OCI-LY3 (cell line): ENCODE measurements at regions not wholly inside any gene's neighbourhood (a gene's known extent, or its start where the extent isn't known, plus 50 kb on each side); places are given as distances from the start of the nearest gene placed in this dataset.

Experiments used
- H2AFZ ChIP-seq: fragments of 200-600, 300-600 bp; shearing (Covaris generic); 2 replicates; pipeline ENCODE4 v1.6.0; 2014; ENCODE audit warnings: antibody characterized with exemption, low read depth, low read length
- H3K27ac ChIP-seq: fragments of 200-600, 300-600 bp; sonication (generic); 2 replicates; pipeline ENCODE4 v1.5.1; 2014; ENCODE audit warnings: mild to moderate bottlenecking, low read length, moderate library complexity, mixed read lengths
- H3K27me3 ChIP-seq: fragments of 200-600, 300-600 bp; sonication (generic); 2 replicates; pipeline ENCODE4 v1.6.1; 2014; ENCODE audit warnings: low read depth, low read length, mixed read lengths
- H3K36me3 ChIP-seq: fragments of 200-600, 300-600 bp; sonication (generic); replicated peaks from 2 replicates; pipeline ENCODE3; 2014; ENCODE audit warnings: low read depth, low read length, mixed read lengths
- H3K4me1 ChIP-seq: fragments of 300-600, 200-600 bp; sonication (generic); 2 replicates; pipeline ENCODE4 v1.6.1; 2014; ENCODE audit warnings: low read length, mixed read lengths
- H3K4me2 ChIP-seq: fragments of 200-600, 300-600 bp; sonication (generic); 2 replicates; pipeline ENCODE4 v1.6.1; 2014; ENCODE audit warnings: low read length, mixed read lengths
- H3K4me3 ChIP-seq: fragments of 300-600, 200-600 bp; sonication (generic); 2 replicates; pipeline ENCODE4 v1.5.1; 2014; ENCODE audit warnings: antibody characterized with exemption, mild to moderate bottlenecking, low read length, moderate library complexity
- H3K79me2 ChIP-seq: fragments of 300-600, 200-600 bp; shearing (Covaris generic); 2 replicates; pipeline ENCODE4 v1.6.1; 2014; ENCODE audit warnings: mild to moderate bottlenecking, low read length, mixed read lengths
- H3K9ac ChIP-seq: fragments of 300-600, 200-600 bp; shearing (Covaris generic); 2 replicates; pipeline ENCODE4 v1.6.0; 2014; ENCODE audit warnings: mild to moderate bottlenecking, low read length, moderate library complexity
- H3K9me3 ChIP-seq: fragments of 200-600, 300-600 bp; shearing (Covaris generic); 2 replicates; pipeline ENCODE4 v1.6.1; 2014; ENCODE audit warnings: low read length, mixed read lengths; ENCODE audit not compliant: insufficient read depth
- H4K20me1 ChIP-seq: fragments of 200-600, 300-600 bp; sonication (generic); 2 replicates; pipeline ENCODE4 v1.6.1; 2016; ENCODE audit warnings: low read length, mixed read lengths; ENCODE audit not compliant: insufficient read depth
- EZH2phosphoT487 ChIP-seq: fragments of 200-600 bp; shearing (Covaris generic); IDR thresholded peaks from 2 replicates; pipeline ENCODE4 v1.6.1; 2018; ENCODE audit warnings: antibody characterized with exemption, mixed run types, low read depth
- TF ChIP-seq, protein P1 (sequence below): fragments of 200-600, 300-600 bp; sonication (generic); IDR thresholded peaks from 2 replicates; pipeline ENCODE4 v1.5.1; 2014; ENCODE audit warnings: antibody characterized with exemption, low read length, low read depth

DNA sequence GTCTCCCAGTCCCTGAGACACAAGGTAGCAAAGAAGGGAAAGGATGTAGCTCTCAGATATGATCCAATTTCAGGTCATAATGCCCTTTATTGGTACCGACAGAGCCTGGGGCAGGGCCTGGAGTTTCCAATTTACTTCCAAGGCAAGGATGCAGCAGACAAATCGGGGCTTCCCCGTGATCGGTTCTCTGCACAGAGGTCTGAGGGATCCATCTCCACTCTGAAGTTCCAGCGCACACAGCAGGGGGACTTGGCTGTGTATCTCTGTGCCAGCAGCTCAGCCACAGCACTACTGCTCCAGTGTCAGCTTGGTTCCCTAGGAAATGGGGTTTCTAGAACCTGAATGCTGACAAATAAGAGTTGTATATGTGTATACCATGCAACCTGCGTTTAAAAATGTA, 74.6 kb upstream of the PRSS58 start:
- no peaks in the 10 kb centered on the region for H3K4me1 ChIP-seq
- no peak overlapping the region for H3K27ac ChIP-seq
- H3K36me3 ChIP-seq = no peaks in the 10 kb centered on the region
- H3K9me3 ChIP-seq = no peaks in the 10 kb centered on the region
- H3K4me2 ChIP-seq = no peak overlapping the region
- H3K79me2 ChIP-seq = no peaks in the 10 kb centered on the region
- H3K4me3 ChIP-seq = no peak overlapping the region
- no peaks in the 10 kb centered on the region for H4K20me1 ChIP-seq
- TF ChIP-seq, protein P1, sequence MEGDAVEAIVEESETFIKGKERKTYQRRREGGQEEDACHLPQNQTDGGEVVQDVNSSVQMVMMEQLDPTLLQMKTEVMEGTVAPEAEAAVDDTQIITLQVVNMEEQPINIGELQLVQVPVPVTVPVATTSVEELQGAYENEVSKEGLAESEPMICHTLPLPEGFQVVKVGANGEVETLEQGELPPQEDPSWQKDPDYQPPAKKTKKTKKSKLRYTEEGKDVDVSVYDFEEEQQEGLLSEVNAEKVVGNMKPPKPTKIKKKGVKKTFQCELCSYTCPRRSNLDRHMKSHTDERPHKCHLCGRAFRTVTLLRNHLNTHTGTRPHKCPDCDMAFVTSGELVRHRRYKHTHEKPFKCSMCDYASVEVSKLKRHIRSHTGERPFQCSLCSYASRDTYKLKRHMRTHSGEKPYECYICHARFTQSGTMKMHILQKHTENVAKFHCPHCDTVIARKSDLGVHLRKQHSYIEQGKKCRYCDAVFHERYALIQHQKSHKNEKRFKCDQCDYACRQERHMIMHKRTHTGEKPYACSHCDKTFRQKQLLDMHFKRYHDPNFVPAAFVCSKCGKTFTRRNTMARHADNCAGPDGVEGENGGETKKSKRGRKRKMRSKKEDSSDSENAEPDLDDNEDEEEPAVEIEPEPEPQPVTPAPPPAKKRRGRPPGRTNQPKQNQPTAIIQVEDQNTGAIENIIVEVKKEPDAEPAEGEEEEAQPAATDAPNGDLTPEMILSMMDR = no peak
- TF ChIP-seq EZH2phosphoT487 = no peak
- H3K27me3 ChIP-seq = peaks cover 51% of the 10 kb centered on the region
- H2AFZ ChIP-seq = no peak overlapping the region
- H3K9ac ChIP-seq = no peak overlapping the region

DNA sequence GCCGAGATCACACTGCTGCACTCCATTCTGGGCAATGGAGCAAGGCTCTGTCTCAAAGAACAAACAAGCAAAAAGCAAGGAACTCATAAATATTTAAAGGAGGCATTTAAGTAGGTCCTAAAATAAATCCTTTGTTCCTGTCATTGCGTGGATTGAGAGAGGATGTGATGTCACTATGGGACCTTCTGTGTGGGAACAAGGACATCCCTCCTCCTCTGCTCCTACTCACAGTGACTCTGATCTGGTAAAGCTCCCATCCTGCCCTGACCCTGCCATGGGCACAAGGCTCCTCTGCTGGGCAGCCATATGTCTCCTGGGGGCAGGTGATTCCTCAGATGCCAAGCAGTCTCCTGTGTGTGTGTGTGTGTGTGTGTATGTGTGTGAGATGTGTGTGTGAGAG, 74.1 kb upstream of the PRSS58 start:
- no peaks in the 10 kb centered on the region for H3K36me3 ChIP-seq
- no peak overlapping the region for H3K27ac ChIP-seq
- no peaks in the 10 kb centered on the region for H3K79me2 ChIP-seq
- no peaks in the 10 kb centered on the region for H3K4me1 ChIP-seq
- peaks cover 47% of the 10 kb centered on the region for H3K27me3 ChIP-seq
- TF ChIP-seq, protein P1 = no peak
- no peak for TF ChIP-seq EZH2phosphoT487
- no peak overlapping the region for H3K4me3 ChIP-seq
- no peak overlapping the region for H3K4me2 ChIP-seq
- H4K20me1 ChIP-seq = no peaks in the 10 kb centered on the region
- no peak overlapping the region for H3K9ac ChIP-seq
- H2AFZ ChIP-seq = no peak overlapping the region
- no peaks in the 10 kb centered on the region for H3K9me3 ChIP-seq

DNA sequence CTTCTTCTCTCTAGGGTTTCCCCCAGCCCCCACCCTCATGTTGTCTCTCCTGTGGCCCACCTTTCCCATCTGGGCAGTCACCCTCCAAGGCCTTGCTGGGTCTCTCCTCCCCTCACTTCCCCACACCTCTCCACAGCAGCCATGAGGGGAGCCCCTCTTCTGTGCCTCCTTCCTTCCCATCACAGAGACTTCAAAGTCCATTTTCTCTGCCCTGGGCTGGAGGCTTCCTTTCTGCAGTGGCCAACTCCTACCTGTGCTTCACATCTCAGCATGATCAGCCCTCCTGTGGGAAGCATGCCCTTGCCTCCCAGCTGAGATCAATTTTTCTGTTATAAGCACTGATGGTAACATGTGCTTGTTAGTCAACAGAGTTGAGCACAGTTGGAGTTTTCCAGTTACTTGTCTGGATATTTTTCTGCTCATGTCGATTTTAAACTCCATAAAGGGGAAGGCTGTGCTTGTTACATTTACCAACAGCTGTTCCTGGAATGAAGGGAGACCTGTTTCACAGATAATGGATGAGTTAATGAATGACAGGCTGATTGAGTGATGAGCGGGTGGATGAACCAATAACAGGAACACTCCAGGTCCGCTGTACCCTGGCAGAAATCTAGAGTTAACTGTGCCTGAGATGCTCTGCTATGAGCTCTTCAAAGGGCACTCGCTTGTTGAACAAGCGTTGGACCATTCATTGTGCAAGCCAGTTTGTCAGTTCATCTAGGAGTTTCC, 71.4 kb upstream of the PRSS58 start:
- H3K9me3 ChIP-seq = no peaks in the 10 kb centered on the region
- no peak overlapping the region for H3K9ac ChIP-seq
- no peaks in the 10 kb centered on the region for H4K20me1 ChIP-seq
- no peak for TF ChIP-seq EZH2phosphoT487
- TF ChIP-seq, protein P1 = no peak
- no peak overlapping the region for H2AFZ ChIP-seq
- peaks cover 36% of the 10 kb centered on the region for H3K27me3 ChIP-seq
- H3K79me2 ChIP-seq = no peaks in the 10 kb centered on the region
- no peaks in the 10 kb centered on the region for H3K4me1 ChIP-seq
- no peak overlapping the region for H3K4me3 ChIP-seq
- no peaks in the 10 kb centered on the region for H3K36me3 ChIP-seq
- no peak overlapping the region for H3K27ac ChIP-seq
- H3K4me2 ChIP-seq = no peak overlapping the region

DNA sequence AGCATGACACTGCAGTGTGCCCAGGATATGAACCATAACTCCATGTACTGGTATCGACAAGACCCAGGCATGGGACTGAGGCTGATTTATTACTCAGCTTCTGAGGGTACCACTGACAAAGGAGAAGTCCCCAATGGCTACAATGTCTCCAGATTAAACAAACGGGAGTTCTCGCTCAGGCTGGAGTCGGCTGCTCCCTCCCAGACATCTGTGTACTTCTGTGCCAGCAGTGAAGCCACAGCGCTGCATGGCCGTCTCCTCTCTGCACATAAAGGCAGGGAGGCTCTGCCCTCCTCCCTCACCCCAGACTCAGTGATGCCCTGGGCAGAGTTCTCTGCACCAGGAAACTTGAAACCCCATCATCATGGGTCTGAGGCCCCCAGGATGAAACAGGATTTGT, 70.7 kb upstream of the PRSS58 start:
- Histone ChIP-seq H2AFZ (no peak overlapping the region), H3K4me1 (no peaks in the 10 kb centered on the region), H3K27ac (no peak overlapping the region), H3K36me3 (no peaks in the 10 kb centered on the region), H3K27me3 (peaks cover 31% of the 10 kb centered on the region), H3K4me3 (no peak overlapping the region), H3K9me3 (no peaks in the 10 kb centered on the region), H4K20me1 (no peaks in the 10 kb centered on the region), H3K79me2 (no peaks in the 10 kb centered on the region), H3K4me2 (no peak overlapping the region), H3K9ac (no peak overlapping the region)
- no peak for TF ChIP-seq EZH2phosphoT487
- TF ChIP-seq, protein P1 = no peak
